GM23248 (cell line): ENCODE measurements at regions not wholly inside any gene's neighbourhood (a gene's known extent, or its start where the extent isn't known, plus 50 kb on each side); places are given as distances from the start of the nearest gene placed in this dataset.

Experiments used
- DNase-seq: peaks from one replicate; pipeline ENCODE4 v3.0.0-alpha.2; 2015
- H2AFZ ChIP-seq: fragments of 200-600 bp; sonication (generic); 2 replicates; pipeline ENCODE4 v1.6.1; 2016; ENCODE audit warnings: antibody characterized with exemption
- H3F3A ChIP-seq: fragments of 200-600 bp; sonication (generic); 2 replicates; pipeline ENCODE4 v1.6.1; 2016; ENCODE audit warnings: mild to moderate bottlenecking, antibody characterized with exemption, mixed run types; ENCODE audit not compliant: insufficient read depth
- H3K27ac ChIP-seq: fragments of 200-600 bp; sonication (generic); 2 replicates; pipeline ENCODE4 v1.5.1; 2016; ENCODE audit warnings: mild to moderate bottlenecking
- H3K27me3 ChIP-seq: fragments of 200-600 bp; sonication (generic); replicated peaks from 2 replicates; pipeline ENCODE4 v1.6.1; 2016; ENCODE audit warnings: mild to moderate bottlenecking; ENCODE audit not compliant: insufficient read depth
- H3K36me3 ChIP-seq: fragments of 200-600 bp; sonication (generic); 2 replicates; pipeline ENCODE4 v1.6.1; 2016; ENCODE audit warnings: low read depth, mild to moderate bottlenecking
- H3K4me1 ChIP-seq: fragments of 200-600 bp; sonication (generic); 2 replicates; pipeline ENCODE4 v1.6.1; 2016; ENCODE audit warnings: mild to moderate bottlenecking; ENCODE audit not compliant: insufficient read depth
- H3K4me2 ChIP-seq: fragments of 200-600 bp; sonication (generic); one replicate; pipeline ENCODE4 v1.6.1; 2016; ENCODE audit warnings: mild to moderate bottlenecking; ENCODE audit not compliant: unreplicated experiment
- H3K4me3 ChIP-seq: fragments of 200-600 bp; sonication (generic); 2 replicates; pipeline ENCODE4 v1.5.1; 2016; ENCODE audit warnings: mild to moderate bottlenecking
- H3K79me2 ChIP-seq: fragments of 200-600 bp; sonication (generic); 2 replicates; pipeline ENCODE4 v1.6.1; 2016; ENCODE audit warnings: mild to moderate bottlenecking; ENCODE audit not compliant: insufficient read depth
- H3K9ac ChIP-seq: fragments of 200-600 bp; sonication (generic); 2 replicates; pipeline ENCODE4 v1.6.1; 2016; ENCODE audit warnings: mild to moderate bottlenecking
- H3K9me2 ChIP-seq: fragments of 200-600 bp; sonication (generic); 2 replicates; pipeline ENCODE4 v1.6.1; 2016; ENCODE audit warnings: mixed run types, mild to moderate bottlenecking, moderate library complexity; ENCODE audit not compliant: insufficient read depth
- H3K9me3 ChIP-seq: fragments of 200-600 bp; sonication (generic); one replicate; pipeline ENCODE4 v1.6.1; 2017; ENCODE audit warnings: low read depth
- H4K20me1 ChIP-seq: fragments of 200-600 bp; sonication (generic); 2 replicates; pipeline ENCODE4 v1.6.0; 2016; ENCODE audit not compliant: insufficient read depth
- EZH2 ChIP-seq: fragments of 200-600 bp; sonication (generic); IDR thresholded peaks from 2 replicates; pipeline ENCODE4 v1.6.1; 2018; ENCODE audit warnings: antibody characterized with exemption, mild to moderate bottlenecking; ENCODE audit not compliant: insufficient read depth, poor library complexity, severe bottlenecking
- EZH2phosphoT487 ChIP-seq: fragments of 200-600 bp; sonication (generic); IDR thresholded peaks from 2 replicates; pipeline ENCODE4 v1.6.1; 2018; ENCODE audit warnings: antibody characterized with exemption, moderate library complexity, mild to moderate bottlenecking, low read depth; ENCODE audit not compliant: insufficient read depth
- WGBS, 2 experiments: methylation state at CpG; one replicate each; pipeline ENCODE4 v1.1.6; 2015 to 2017; ENCODE audit warnings: low lambda C conversion rate in 2 of 2, low coverage in 1 of 2; ENCODE audit errors: missing lambda C conversion rate in 2 of 2; 5-methylcytosine and 5-hydroxymethylcytosine counted together
- in situ Hi-C: fragments of 300-500 bp; cut with MboI; formaldehyde crosslinking; loops from 2 replicates; pipeline ENCODE4 v1.15.0; 2020

- DNase-seq, result no peak
- H3K4me3 ChIP-seq, result no peak overlapping the region
- H3K9me2 ChIP-seq, result no peaks in the 10 kb centered on the region
- H3K79me2 ChIP-seq, result no peaks in the 10 kb centered on the region
- no peaks in the 10 kb centered on the region for H4K20me1 ChIP-seq
- no peaks in the 10 kb centered on the region for H3K9me3 ChIP-seq
- TF ChIP-seq EZH2 (no peak), EZH2phosphoT487 (no peak)
- no peak overlapping the region for H3K4me2 ChIP-seq
- H3K36me3 ChIP-seq, result no peaks in the 10 kb centered on the region
- WGBS, 2 experiments, result 54 to 68% methylated on average over 5 of the region's 5 CpGs
- H3F3A ChIP-seq, result no peaks in the 10 kb centered on the region
- H3K27ac ChIP-seq, result no peak overlapping the region
- H3K27me3 ChIP-seq, result no peaks in the 10 kb centered on the region; the same call in 1 of the 2 replicates
- in situ Hi-C loops, result no loop called here
- H2AFZ ChIP-seq, result no peak overlapping the region
- H3K9ac ChIP-seq, result no peak overlapping the region
- H3K4me1 ChIP-seq, result no peaks in the 10 kb centered on the region
Measured at GRCh38 chr14:53550776-53551175, 397.7 kb upstream of the DDHD1 start.

GRCh38 chr14:53549956-53550355 lies 396.8 kb upstream of the DDHD1 start:
- H3K27ac ChIP-seq, result no peak overlapping the region
- no peak overlapping the region for H2AFZ ChIP-seq
- TF ChIP-seq EZH2, result no peak
- no peak for TF ChIP-seq EZH2phosphoT487
- no peaks in the 10 kb centered on the region for H3K9me2 ChIP-seq
- DNase-seq, result no peak
- WGBS, 2 experiments, result 76 to 81% methylated on average over 8 of the region's 8 CpGs
- no peak overlapping the region for H3K4me3 ChIP-seq
- H3K36me3 ChIP-seq, result no peaks in the 10 kb centered on the region
- H4K20me1 ChIP-seq, result no peaks in the 10 kb centered on the region
- no peaks in the 10 kb centered on the region for H3K4me1 ChIP-seq
- no peak overlapping the region for H3K9ac ChIP-seq
- H3K4me2 ChIP-seq, result no peak overlapping the region
- no peaks in the 10 kb centered on the region; the same call in 1 of the 2 replicates for H3K27me3 ChIP-seq
- in situ Hi-C loops, result no loop called here
- H3K79me2 ChIP-seq, result no peaks in the 10 kb centered on the region
- H3F3A ChIP-seq, result no peaks in the 10 kb centered on the region
- H3K9me3 ChIP-seq, result no peaks in the 10 kb centered on the region

GRCh38 chr14:53547593-53547992 lies 394.5 kb upstream of the DDHD1 start:
- TF ChIP-seq EZH2 (no peak), EZH2phosphoT487 (no peak)
- Histone ChIP-seq H3K4me3 (no peak overlapping the region), H3K9me2 (no peaks in the 10 kb centered on the region), H3K36me3 (no peaks in the 10 kb centered on the region), H2AFZ (no peak overlapping the region), H3K4me1 (no peaks in the 10 kb centered on the region), H3K9me3 (no peaks in the 10 kb centered on the region), H3F3A (no peaks in the 10 kb centered on the region), H3K27ac (no peak overlapping the region), H3K9ac (no peak overlapping the region), H3K79me2 (no peaks in the 10 kb centered on the region), H3K27me3 (no peaks in the 10 kb centered on the region; the same call in 1 of the 2 replicates), H4K20me1 (no peaks in the 10 kb centered on the region), H3K4me2 (no peak overlapping the region)
- in situ Hi-C loops, result no loop called here
- WGBS, 2 experiments, result 67 to 70% methylated on average over 1 of the region's 1 CpG
- DNase-seq, result no peak

- Histone ChIP-seq H3K27ac (no peak overlapping the region), H3K36me3 (no peaks in the 10 kb centered on the region), H3K4me3 (no peak overlapping the region), H3K9ac (no peak overlapping the region), H3K27me3 (no peaks in the 10 kb centered on the region; the same call in 1 of the 2 replicates), H4K20me1 (no peaks in the 10 kb centered on the region), H3K9me3 (no peaks in the 10 kb centered on the region), H3K4me1 (no peaks in the 10 kb centered on the region), H3K9me2 (no peaks in the 10 kb centered on the region), H3K79me2 (no peaks in the 10 kb centered on the region), H2AFZ (no peak overlapping the region), H3F3A (no peaks in the 10 kb centered on the region), H3K4me2 (no peak overlapping the region)
- in situ Hi-C loops, result no loop called here
- TF ChIP-seq EZH2phosphoT487 (no peak), EZH2 (no peak)
- DNase-seq, result no peak
Measured at GRCh38 chr14:53545217-53545616, 392.1 kb upstream of the DDHD1 start.

DNA sequence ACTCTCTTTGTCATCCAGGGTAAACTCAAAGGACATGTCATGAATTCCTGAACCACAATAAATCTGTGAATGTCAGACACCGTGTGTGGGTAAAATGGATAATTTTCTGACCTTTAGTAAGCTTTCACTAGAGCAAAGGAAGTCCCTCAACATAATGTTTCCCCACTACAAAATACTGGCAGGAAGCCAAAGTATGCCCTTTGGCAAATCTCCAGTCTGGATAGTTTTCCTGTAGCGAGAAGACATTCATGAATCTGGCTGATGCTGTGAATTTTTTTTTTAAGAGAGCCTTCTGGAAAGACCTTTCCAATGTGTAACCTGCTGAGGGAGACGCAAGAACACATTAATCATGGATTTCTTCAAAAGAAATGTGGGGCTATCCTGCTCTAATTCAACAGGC lies 389.6 kb upstream of the DDHD1 start:
- no peak overlapping the region for H2AFZ ChIP-seq
- H3K9me3 ChIP-seq, result no peaks in the 10 kb centered on the region
- H3K79me2 ChIP-seq, result no peaks in the 10 kb centered on the region
- TF ChIP-seq EZH2, result no peak
- no peak for TF ChIP-seq EZH2phosphoT487
- H3K27ac ChIP-seq, result no peak overlapping the region
- no peak overlapping the region for H3K4me3 ChIP-seq
- no peak overlapping the region for H3K4me2 ChIP-seq
- no peaks in the 10 kb centered on the region; the same call in 1 of the 2 replicates for H3K27me3 ChIP-seq
- H3K9ac ChIP-seq, result no peak overlapping the region
- DNase-seq, result no peak
- H3F3A ChIP-seq, result 0 out of 2 replicates have a peak, but pooled peaks cover 5% of the 10 kb centered on the region
- no peaks in the 10 kb centered on the region for H3K4me1 ChIP-seq
- no peaks in the 10 kb centered on the region for H3K36me3 ChIP-seq
- WGBS, 2 experiments, result 77 to 79% methylated on average over 3 of the region's 3 CpGs
- H4K20me1 ChIP-seq, result no peaks in the 10 kb centered on the region
- no peaks in the 10 kb centered on the region for H3K9me2 ChIP-seq
- in situ Hi-C loops, result no loop called here
